Stimulated activated CD8-positive, alpha-beta memory T cell treated with anti-CD3 and anti-CD28 coated beads, Interleukin-12 subunit alpha, Interleukin-12 subunit beta, amount 100 ng/mL, for 24 hours (primary cell): ENCODE measurements at regions not wholly inside any gene's neighbourhood (a gene's known extent, or its start where the extent isn't known, plus 50 kb on each side); places are given as distances from the start of the nearest gene placed in this dataset.

ENCODE experiments used
- DNase-seq: peaks from one replicate; pipeline ENCODE4 v3.0.0-alpha.2; 2020; ENCODE audit errors: extremely low read depth

DNA sequence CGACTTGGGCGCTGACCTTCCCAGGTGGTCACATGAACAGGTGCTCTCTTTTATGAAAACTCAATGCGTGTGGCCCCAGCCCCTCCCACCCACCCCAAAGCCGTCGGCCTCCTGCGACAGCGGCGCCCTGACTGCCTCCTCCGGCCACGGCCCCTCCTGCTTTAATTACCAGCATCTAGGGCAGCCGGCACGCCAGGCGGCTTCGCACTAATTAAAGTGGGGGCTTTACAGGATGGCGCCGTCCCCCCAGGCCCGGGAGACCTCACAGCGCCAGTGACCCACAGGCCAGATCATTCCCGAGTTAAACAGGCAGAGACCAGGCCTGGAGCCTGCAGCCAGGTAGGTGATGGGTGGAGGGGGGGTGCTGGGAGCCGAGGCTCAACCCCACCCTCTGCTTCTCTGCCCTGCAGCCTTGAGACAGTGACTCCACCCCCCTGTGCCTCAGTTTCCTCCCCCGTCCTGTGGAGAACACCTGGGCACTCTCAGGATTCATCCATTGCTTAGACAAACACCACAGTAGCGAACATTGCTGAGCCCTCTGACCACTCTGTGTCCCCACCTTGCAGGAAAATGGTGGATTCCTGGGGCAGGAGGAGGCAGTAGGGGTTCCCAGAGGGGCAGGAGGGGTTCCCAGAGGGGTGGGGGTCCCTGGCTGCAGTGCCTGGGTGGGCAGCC, 100.8 kb downstream of the MICALL2 start:
- no peak for DNase-seq

DNA sequence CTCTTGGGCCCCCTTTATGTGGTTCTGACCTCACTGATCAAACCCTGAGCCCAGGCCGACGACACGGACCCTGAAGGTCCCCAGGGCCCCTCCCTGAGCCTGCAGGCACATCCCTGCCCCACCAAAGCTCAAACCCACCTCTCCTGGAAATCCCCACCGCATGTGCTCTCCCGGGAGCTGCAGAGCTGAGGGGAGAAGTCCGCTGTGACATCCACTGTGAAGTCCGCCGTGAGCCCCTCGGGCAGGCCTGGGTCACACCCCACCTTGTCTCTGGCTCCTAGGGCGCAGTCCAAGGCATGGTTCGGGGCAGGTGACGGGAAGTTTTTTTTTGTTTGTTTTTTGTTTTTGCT, 100.2 kb downstream of the MICALL2 start:
- no peak for DNase-seq

DNA sequence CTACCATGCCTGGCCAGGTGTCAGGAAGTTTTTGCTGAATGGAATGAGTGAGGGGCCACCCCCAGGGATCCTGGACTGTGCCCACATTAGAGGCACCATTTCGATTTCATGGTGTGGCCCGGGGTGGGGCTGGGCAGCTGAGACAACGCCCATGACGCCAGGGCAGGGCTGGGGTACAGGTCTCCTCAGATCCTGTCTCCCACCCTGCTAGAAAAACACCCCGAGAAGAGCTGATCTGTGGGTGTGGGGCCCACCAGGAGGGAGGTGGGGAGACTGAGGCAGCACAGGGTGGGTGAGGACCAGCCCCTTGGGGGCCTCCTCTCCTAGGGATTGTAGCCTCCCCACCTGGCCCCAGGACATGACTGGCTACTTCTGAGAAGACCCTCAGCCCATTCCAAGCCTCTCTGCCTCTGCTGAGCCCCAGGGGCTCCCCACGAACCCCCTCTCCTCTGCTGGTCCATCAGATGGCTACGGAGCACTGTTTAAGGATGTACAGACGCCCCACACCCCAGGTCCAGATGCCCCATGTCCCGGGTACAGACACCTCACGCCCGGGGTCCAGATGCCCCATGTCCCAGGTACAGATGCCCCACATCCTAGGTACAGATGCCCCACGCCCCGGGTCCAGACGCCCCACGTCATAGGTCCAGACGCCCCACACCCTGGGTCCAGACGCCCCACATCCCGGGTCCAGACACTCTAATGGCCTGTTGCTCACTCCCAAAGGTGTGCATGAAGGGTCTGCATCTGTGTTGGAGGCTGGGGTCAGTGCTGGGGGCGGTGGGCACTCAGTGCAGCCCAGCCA, 99.4 kb downstream of the MICALL2 start:
- DNase-seq = no peak

DNA sequence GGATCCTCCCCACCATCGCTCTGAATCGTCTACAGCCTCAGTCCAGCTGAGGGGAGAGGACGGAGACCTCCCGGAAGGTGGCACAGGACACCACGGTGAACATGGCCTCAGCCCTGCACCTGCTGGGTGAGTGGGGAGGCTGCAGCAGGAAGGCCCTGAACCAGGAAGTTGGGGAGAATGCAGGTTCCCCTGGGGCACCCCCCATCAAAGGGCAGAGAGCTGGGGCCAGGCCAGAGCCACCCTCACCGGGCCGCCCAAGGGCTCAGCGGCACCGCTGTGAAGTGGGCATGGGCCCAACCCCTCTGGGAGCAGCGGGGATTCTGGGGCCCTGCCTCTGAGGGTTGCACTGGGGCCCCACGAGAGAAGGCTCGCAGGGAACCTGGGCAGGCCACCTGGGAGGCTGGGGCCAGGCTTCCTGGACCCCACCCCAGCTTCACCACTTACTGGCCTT, 98.7 kb downstream of the MICALL2 start:
- no peak for DNase-seq

DNA sequence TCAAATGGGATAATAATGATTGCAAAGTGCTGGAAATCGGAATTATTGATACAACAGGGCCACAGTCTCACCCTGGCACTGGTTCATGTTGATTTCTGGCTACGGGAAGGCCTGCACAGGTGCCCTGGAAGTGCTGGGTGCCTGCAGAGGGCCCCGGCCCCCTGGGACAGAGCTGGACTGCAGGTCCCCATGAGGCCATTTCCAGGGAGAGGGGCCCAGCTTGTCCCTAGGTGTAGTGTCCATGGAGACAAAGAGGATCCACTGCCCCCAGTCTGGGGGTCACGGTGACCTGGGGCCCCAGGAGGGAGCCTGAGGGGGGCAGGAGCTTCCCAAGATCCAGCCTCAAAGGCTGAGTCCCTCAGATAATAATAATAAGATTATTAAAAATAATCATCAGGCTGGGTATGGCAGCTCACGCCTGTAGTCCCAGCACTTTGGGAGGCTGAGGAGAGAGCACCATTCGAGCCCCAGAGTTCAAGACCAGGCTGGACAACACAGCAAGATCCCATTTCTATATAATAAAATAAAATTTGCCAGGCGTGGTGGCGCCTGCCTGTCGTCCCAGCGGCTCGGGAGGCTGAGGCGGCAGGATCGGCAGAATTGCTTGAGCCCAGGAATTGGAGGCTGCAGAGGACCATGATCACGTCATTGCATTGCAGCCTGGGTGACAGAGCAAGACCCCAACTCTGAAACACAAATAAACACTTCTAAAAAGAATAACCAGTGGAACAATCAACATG, 98.1 kb downstream of the MICALL2 start:
- DNase-seq = no peak

DNA sequence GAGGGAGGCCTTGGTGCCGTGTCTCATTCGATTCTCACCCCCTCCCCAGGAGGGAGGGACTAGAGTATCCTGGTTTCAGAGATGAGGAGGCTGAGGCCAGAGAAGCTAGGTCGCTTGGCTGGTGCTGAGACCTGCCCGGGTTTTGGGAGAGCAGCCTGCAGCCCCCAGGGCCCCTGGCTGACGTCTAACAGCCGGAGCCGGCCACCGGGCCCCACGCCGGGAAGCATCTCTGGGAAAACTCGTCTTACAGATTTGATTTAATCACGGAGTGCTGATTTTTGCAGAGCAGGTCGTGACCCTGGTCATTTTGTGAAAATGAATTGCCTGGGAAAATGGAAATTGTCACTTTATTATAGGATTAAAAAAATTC, 97.5 kb downstream of the MICALL2 start:
- no peak for DNase-seq

DNA sequence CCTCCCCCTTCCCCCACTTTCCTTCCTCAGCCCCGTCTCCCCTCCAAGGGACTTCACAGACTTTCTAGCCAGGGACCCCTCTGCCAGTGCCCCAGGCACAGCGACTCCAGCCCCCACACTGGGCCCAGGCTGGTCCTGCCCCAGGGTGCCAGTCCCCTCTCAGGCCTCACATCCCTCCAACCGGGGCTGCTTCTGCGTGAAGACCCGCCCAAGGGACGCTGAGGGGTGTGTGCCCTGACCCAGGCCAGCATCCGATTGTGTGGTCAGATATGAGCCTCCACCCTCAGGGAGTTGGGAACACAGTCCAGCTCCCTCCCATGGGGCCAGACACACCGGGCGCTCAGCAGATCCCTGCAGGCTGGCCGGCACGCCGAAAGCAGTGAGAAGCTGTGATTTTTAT, 97.0 kb downstream of the MICALL2 start:
- DNase-seq = no peak

DNA sequence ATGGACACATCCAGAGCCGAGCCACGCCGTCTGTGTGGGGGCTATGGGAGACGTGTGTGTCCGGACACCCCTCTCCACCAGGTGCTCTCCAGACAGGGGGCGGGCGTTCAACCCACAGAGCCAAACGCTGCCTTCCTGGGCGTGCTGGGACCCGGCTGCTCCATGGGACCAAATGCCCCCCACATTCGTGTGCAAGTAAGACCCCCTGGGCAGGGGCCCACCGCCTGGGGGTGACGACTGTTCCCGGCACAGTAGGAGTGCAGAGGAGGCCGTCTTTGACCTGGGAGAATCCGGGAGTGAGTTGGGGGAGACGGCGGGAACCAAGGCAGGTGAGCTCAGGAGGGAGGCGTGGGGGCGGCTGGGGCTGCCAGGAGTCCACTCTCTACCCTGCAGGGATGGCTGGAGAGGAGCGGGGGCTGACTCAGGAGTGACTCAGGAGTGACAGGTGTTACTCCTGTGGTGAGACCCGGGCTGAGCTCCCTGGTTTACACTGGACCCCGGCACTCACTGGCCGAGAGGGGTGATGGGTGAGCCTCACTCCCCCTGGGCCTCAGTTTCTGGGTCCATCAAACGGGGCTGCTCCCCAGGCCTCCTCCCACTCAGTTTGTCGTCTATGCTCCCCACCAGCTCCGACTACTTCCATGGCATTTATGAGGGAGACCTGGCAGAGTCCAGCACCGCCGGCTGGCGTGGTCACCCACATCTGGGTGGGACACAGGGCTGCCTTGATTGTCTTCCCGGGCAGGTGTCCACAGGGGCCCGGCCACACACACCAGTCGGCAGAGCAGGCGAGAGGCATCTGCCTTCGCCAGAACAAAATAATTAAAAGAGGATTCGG, 95.0 kb downstream of the MICALL2 start:
- no peak for DNase-seq

DNA sequence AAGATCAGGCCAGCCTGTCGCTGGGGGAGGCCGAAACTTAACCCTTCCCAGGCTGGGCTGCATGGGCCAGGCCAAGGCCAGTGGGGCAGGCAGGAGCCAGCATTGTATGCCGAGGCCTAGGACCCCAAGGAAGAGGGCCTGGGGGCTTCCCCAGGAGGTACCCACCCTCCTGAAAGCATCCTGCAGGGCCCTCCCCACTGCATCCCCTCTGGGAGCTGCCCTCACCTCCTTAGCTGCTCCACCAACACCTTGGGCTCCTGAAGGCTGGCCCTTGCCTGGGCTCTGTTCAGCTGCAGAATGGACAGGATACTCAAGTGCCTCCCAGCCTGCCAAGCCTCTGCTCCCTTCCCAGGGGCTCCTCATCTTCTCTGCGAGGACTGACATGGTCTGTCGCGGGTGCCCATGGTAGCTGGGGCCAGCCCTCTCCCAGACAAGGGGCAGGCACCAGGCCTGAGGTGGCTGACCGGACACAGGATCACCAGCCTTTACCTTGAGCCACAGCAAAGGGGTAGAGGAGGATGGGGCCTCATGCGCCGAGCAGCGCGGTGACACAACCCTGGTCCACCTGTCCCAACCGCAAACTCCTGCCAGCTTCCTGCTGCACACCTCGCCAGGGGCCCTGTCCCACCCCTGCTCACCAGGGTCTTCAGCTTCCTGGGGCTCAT, 94.2 kb downstream of the MICALL2 start:
- DNase-seq = no peak

DNA sequence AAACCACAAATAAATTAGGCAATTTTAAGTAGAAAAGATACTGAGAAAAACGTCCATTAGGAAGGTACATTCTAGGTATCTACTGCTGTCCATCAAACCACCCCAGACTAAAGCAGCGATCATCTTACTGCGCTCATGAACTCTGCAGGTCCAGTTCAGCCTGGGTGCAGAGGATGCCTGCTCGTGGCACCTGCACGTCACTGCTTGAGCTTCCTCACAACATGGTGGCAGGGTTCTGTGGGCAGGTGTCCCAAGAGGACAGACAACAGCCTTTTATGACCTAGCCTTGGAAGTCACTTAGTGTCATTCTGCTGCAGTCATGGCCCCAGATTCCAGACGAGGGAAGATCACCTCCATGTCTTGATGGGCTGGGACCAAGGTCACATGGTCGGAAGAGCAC, 93.4 kb downstream of the MICALL2 start:
- no peak for DNase-seq

DNA sequence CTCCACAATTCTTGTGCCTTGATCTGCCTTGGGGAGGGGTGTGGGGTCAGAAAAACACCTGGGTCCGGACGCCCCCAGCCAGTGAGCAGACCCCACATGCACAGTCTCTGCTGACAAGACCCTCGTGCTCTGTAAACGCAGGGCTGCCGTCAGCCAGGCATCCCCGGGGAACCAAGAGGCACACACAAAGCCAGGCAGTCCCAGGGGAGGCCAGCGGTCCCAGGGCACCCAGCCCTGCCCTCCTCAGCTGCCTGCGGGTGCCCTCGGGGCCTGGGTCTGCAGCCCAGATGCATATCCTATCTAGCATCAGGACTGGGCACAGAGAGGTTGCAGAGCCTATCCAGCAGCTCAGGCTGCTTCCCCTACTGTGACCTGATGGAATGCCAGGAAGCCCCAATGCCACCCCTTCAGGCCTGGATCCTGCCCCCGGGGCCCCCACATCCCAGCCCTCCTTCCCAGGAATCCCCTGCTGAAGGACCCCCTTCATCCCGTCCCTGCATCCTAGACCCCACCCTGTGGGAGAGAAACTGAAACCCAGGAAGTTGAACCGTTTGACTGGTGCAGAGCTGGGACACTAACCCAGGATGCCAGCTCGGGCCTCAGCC, 92.4 kb downstream of the MICALL2 start:
- DNase-seq = no peak

DNA sequence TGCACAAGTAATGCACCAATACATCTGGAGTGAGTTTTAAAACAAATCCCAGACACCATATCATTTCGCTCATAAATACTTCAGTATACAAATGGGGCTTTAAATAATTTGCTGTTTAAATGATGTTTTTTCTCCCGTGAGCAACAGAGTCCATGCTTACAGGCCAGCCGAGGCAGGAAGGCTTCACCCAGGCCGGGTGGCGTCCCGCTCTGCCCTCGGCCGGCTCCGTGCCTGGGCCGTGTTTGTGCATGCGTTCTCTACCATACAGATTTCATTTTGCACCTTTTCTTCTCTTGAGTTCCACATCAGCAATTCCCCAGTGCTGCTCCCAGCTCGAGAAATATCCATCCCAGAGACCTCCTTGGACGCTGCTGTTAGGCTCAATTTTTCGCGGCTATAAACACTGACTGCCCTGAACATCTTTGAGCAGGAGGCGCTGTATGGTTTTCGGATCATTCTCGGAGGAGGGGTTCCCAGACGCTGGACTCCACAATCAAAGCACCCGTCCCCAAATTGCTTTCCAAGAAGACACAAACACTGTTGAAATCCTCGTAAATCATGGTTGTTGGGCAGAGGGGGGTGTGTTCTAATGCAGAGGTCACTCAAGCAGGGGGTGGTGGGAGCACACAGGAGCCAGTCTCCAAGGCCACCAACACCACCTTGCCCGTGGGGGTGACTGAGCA, 91.6 kb downstream of the MICALL2 start:
- no peak for DNase-seq

DNA sequence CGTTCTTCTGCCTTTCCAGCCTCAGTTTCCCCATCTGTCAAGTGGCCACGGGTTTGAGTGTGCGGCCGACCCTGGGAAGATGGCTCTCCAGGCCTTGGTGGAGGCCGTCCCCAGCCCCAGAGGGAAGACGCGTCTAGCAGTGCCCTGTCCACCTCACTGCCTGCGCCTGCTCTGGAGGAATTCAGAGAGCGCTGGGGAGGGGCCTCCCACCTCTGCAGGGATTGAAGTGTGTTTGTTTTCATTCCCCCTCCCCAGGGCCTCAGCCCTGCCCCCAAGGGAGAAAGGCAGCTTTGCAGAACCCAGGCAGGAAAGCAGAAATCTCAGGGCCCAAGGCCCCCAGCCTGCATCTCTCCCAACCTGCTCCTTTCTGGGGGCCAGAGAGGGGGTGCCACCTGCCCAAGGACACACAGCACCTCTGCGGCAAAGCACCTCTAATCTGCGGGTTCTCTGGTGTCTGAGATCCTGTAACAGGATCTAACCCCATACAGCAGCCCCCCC, 91.0 kb downstream of the MICALL2 start:
- no peak for DNase-seq

DNA sequence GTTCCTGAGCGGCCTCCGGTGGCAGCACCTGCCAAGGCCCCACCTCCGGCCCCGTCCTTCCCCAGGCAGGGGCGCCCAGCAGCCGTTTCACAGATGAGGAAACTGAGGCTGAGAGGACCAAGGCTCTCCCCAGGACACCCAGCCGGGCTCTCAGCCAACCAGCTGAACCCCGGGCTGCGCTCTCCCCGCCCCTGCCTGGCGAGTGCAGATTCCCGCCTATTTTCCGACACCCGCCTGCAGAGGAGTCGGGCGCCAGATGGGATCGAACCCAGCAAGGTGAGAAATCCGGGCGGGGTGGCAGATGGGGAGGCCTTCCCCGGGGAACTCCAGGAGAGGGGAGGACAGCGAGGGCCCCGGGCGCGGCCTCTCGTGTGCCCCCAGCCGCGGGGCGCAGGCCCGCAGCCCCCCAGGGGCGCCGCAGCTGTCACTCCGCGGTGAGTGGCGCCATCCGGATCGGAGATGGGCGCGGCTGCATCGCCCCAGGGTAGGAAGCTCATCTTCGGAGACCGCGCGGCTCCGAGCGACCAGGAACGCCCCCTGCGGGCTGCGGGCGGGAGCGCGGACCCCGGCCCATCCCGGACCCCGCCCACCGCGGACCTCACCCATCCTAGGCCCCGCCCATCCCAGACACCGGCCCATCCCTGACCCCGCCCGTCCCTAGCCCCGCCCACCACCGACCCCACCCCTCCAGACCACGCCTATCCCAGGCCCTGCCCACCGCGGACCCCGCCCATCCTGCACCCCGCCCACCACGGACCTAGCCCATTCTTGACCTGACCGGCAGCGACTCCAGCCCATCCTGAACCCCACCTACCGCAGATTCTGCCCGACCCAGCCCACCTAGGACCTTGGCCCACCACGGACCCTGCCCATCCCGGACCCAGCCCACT, 90.3 kb downstream of the MICALL2 start:
- peak; percentile 3 for DNase-seq

DNA sequence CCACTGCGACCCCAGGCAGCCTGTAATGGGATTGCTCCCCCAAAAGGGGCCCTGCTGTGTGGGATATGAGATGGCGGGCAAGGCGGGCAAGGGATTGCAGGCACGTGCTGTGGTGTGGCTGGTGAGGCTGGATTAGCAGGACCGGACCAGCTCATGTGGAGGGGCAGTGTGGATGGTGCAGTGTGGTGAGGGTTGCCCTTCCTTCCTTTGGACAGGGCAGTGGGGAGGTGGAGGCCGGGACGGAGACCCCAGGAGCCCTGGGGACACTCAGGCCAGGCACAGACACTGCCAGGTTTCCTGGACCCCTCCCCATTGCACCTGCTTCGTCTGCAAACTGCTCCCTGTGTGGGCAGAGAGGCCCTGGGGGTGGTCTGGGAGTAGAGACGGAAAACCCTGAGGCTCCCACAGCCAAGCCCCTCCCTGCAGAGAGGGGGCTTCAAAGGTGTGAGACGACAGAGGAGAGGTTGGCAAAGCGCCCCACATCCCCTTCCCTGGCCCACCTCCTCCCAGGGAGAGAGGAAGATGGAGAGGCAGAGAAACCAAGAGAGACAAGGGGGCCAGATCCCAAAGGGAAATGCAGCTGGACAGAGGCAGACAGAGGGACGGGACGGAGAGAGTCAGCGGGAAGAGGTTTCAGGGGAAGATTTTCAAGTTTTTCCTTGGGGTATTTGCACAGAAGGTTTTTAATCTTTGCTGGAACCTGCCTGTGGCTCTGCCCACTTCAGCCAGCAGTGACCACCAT, 89.2 kb downstream of the MICALL2 start:
- DNase-seq = no peak

DNA sequence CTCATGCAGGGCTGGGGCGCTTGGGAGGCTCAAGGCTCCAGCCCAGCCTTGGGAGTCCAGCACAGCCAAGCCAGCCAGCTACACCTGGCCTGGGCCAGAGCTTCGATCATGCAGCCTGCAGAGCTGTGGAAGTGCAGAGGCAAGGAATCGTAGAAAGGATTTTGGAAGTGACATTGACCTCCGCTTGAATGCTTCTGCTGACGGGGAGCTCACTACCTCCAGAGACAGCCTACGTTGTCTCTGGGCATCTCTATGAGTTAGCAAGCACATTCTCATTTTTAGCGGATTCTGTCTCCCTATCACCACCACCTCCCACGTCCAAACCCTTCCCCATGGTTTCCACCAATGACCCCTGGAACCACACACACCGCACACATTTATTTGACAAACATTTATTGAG, 88.5 kb downstream of the MICALL2 start:
- no peak for DNase-seq

DNA sequence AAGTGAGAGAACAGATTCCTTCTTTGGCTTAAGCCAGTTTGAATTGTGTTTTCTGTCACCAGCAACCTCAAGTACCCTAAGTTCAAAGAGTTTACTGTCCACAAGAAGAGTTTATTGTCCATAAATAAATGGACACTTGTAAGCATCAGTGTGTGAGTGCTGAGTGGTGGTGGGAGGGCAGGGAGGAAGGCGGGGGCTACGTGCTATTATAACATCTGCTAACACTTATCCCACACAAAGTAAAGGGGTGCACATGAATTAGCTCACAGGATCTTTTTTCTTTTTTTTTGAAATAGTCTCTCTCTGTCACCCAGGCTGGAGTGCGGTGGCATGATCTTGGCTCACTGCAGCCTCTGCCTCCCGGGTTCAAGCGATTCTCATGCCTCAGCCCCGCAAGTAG, 87.2 kb downstream of the MICALL2 start:
- no peak for DNase-seq

DNA sequence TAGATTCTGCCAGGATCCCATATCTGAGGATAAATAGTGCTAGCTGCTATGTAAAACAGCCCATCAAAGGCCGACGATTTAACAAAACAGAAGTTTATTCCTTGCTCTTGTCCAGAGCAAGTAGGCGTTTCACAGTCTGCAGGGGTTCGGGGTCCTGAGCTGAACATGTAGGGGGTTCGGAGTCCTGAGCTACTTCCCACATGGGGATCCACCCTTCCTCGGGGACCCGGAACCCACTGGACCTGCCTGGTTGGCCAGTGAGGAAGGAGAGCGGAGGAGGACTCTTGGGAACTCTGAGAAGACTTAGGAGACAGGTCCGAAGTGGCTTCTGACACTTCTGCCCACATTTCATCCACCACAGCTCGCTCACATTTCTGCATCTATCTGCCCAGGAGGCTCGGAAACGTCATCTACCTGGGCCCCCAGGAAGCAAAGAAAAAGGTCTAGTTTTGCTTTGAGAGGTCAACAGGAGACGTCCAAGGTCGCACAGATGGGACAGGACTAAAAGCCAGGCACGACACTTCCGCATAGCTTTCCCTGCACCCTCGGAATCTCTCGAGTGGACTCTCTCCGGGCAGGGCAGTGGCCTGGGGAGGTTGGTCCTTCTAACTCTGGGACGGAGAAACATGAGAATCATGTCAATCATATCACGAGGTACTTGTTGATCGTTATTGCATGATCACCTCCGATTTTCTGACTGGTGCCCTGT, 86.4 kb downstream of the MICALL2 start:
- DNase-seq = no peak
